GM18505 (cell line): ENCODE measurements at regions not wholly inside any gene's neighbourhood (a gene's known extent, or its start where the extent isn't known, plus 50 kb on each side); places are given as distances from the start of the nearest gene placed in this dataset.

Source experiments
- ATAC-seq: cut with Tn5 transposase; IDR thresholded peaks from one replicate; pipeline ENCODE4 v1.9.1; 2021; ENCODE audit not compliant: unreplicated experiment
- POLR2A ChIP-seq: IDR thresholded peaks from 4 replicates; pipeline ENCODE4 v1.6.1; 2011; ENCODE audit warnings: borderline replicate concordance; ENCODE audit not compliant: insufficient read depth, insufficient read length; ENCODE audit errors: extremely low read depth

- no peak for ATAC-seq
- TF ChIP-seq POLR2A, result no peak
These were observed 89.6 kb downstream of the FAM43A start for GRCh38 chr3:194775266-194775665.

GRCh38 chr3:194775731-194776130 lies 90.0 kb downstream of the FAM43A start:
- ATAC-seq, result no peak
- TF ChIP-seq POLR2A, result no peak

- no peak for ATAC-seq
- TF ChIP-seq POLR2A, result no peak
These were observed 92.0 kb downstream of the FAM43A start for GRCh38 chr3:194777729-194778128.

- no peak for ATAC-seq
- TF ChIP-seq POLR2A, result no peak
These were observed 94.1 kb downstream of the FAM43A start for GRCh38 chr3:194779729-194780224.

GRCh38 chr3:194780706-194781105 lies 95.0 kb downstream of the FAM43A start:
- ATAC-seq, result no peak
- no peak for TF ChIP-seq POLR2A

GRCh38 chr3:194781617-194782016 lies 95.9 kb downstream of the FAM43A start:
- ATAC-seq, result no peak
- no peak for TF ChIP-seq POLR2A

GRCh38 chr3:194782698-194783404 lies 97.2 kb downstream of the FAM43A start:
- no peak for TF ChIP-seq POLR2A
- ATAC-seq, result no peak

GRCh38 chr3:194784361-194784760 lies 98.7 kb downstream of the FAM43A start:
- ATAC-seq, result no peak
- TF ChIP-seq POLR2A, result no peak

- no peak for TF ChIP-seq POLR2A
- no peak for ATAC-seq
These were observed 99.6 kb downstream of the FAM43A start for GRCh38 chr3:194785315-194785714.

GRCh38 chr3:194787072-194787471 lies 101.4 kb downstream of the FAM43A start:
- ATAC-seq, result no peak
- TF ChIP-seq POLR2A, result no peak

GRCh38 chr3:194787650-194788049 lies 102.0 kb downstream of the FAM43A start:
- TF ChIP-seq POLR2A, result no peak
- ATAC-seq, result no peak

GRCh38 chr3:194792368-194792767 lies 106.7 kb downstream of the FAM43A start:
- TF ChIP-seq POLR2A, result no peak
- ATAC-seq, result no peak

- no peak for TF ChIP-seq POLR2A
- ATAC-seq, result no peak
These were observed 112.0 kb downstream of the FAM43A start for GRCh38 chr3:194797555-194798250.

- ATAC-seq, result no peak
- no peak for TF ChIP-seq POLR2A
These were observed 112.8 kb downstream of the FAM43A start for GRCh38 chr3:194798486-194798885.

- ATAC-seq, result no peak
- no peak for TF ChIP-seq POLR2A
These were observed 114.3 kb downstream of the FAM43A start for GRCh38 chr3:194800002-194800401.
